ENCODE measurements at regions not wholly inside any gene's neighbourhood (a gene's known extent, or its start where the extent isn't known, plus 50 kb on each side); places are given as distances from the start of the nearest gene placed in this dataset.
"Not testable (repeated sequence)": the region's sequence is repeated elsewhere in the genome, so short reads cannot be mapped to it uniquely, and the experiment has no call there.

GRCh38 chr4:149203256-149204001, 612.2 kb downstream of the IQCM start:
- no peak for DNase-seq (ENCODE audit: low spot score)

GRCh38 chr4:149202117-149202516, 613.5 kb downstream of the IQCM start:
- DNase-seq (ENCODE audit: low spot score): no peak

GRCh38 chr4:149199594-149199993, 616.0 kb downstream of the IQCM start:
- no peak for DNase-seq (ENCODE audit: low spot score)

- DNase-seq (ENCODE audit: low spot score): no peak
These were observed 621.6 kb downstream of the IQCM start for GRCh38 chr4:149194061-149194460.

GRCh38 chr4:149187726-149188125, 627.9 kb downstream of the IQCM start:
- no peak for DNase-seq (ENCODE audit: low spot score)

- DNase-seq (ENCODE audit: low spot score): no peak
These were observed 632.0 kb downstream of the IQCM start for GRCh38 chr4:149183638-149184037.

GRCh38 chr4:149181459-149181858, 634.2 kb downstream of the IQCM start:
- not testable (repeated sequence) for DNase-seq (ENCODE audit: low spot score)

- peak; percentile 64 for DNase-seq (ENCODE audit: low spot score)
These were observed 639.6 kb downstream of the IQCM start for GRCh38 chr4:149176039-149176438.

- DNase-seq (ENCODE audit: low spot score): no peak
These were observed 640.1 kb downstream of the IQCM start for GRCh38 chr4:149175549-149175948.

- no peak for DNase-seq (ENCODE audit: low spot score)
These were observed 642.2 kb downstream of the IQCM start for GRCh38 chr4:149173241-149174013.

GRCh38 chr4:149168645-149169044, 647.0 kb downstream of the IQCM start:
- no peak for DNase-seq (ENCODE audit: low spot score)

GRCh38 chr4:149166876-149167275, 648.8 kb downstream of the IQCM start:
- no peak for DNase-seq (ENCODE audit: low spot score)

GRCh38 chr4:149166365-149166764, 649.3 kb downstream of the IQCM start:
- DNase-seq (ENCODE audit: low spot score): no peak

- peak; percentile 29 for DNase-seq (ENCODE audit: low spot score)
These were observed 651.4 kb downstream of the IQCM start for GRCh38 chr4:149164282-149164681.

- no peak for DNase-seq (ENCODE audit: low spot score)
These were observed 654.4 kb downstream of the IQCM start for GRCh38 chr4:149161247-149161646.

GRCh38 chr4:149160370-149160769, 655.3 kb downstream of the IQCM start:
- no peak for DNase-seq (ENCODE audit: low spot score)

GRCh38 chr4:149158817-149159216, 656.8 kb downstream of the IQCM start:
- DNase-seq (ENCODE audit: low spot score): no peak

GRCh38 chr4:149145803-149146202, 669.8 kb downstream of the IQCM start:
- DNase-seq (ENCODE audit: low spot score): no peak

- DNase-seq (ENCODE audit: low spot score): no peak
These were observed 671.6 kb downstream of the IQCM start for GRCh38 chr4:149144060-149144459.

GRCh38 chr4:149141391-149141790, 674.3 kb downstream of the IQCM start:
- no peak for DNase-seq (ENCODE audit: low spot score)

- no peak for DNase-seq (ENCODE audit: low spot score)
These were observed 674.8 kb downstream of the IQCM start for GRCh38 chr4:149140841-149141240.

- DNase-seq (ENCODE audit: low spot score): no peak
These were observed 678.6 kb downstream of the IQCM start for GRCh38 chr4:149136951-149137620.

GRCh38 chr4:149135062-149135461, 680.6 kb downstream of the IQCM start:
- DNase-seq (ENCODE audit: low spot score): no peak

Measured in H4 (cell line).